H1 (cell line): ENCODE measurements at regions not wholly inside any gene's neighbourhood (a gene's known extent, or its start where the extent isn't known, plus 50 kb on each side); places are given as distances from the start of the nearest gene placed in this dataset.
"Not testable (repeated sequence)": the region's sequence is repeated elsewhere in the genome, so short reads cannot be mapped to it uniquely, and the experiment has no call there.

Source experiments
- CTCF ChIA-PET: fragments of 300-600 bp; sonication (Branson Sonifier 250); formaldehyde crosslinking; loops from one replicate; lab custom pipeline; 2021; ENCODE audit not compliant: partially characterized antibody; lab: Charles Lee
- POLR2A ChIA-PET: fragments of 300-600 bp; sonication (Branson Sonifier 250); formaldehyde crosslinking; loops from one replicate; lab custom pipeline; 2021; ENCODE audit warnings: inconsistent platforms; ENCODE audit not compliant: partially characterized antibody; lab: Charles Lee
- DNase-seq, 2 experiments: peaks; one replicate each; pipeline versions ENCODE4 v3.0.0 to v3.0.0-alpha.2; 2010 to 2022; ENCODE audit warnings: low spot score in 2 of 2, low read depth in 1 of 2, mixed read lengths in 1 of 2
- FAIRE-seq: peaks from 2 replicates; lab custom pipeline; 2011; peaks lifted over from hg19 to GRCh38; lab: Jason Lieb, UNC
- H2AFZ ChIP-seq: 2 replicates; pipeline ENCODE4 v1.8.1; 2012; ENCODE audit warnings: low read length, inconsistent platforms
- H2AK5ac ChIP-seq: 2 replicates; pipeline ENCODE4 v1.6.1; 2013; ENCODE audit warnings: low read depth, low read length
- H2BK120ac ChIP-seq: replicated peaks from 2 replicates; pipeline ENCODE3; 2013; ENCODE audit warnings: low read depth, low read length, inconsistent platforms
- H2BK12ac ChIP-seq: 2 replicates; pipeline ENCODE4 v1.6.1; 2013; ENCODE audit warnings: low read depth, low read length
- H2BK15ac ChIP-seq: 2 replicates; pipeline ENCODE4 v1.6.1; 2013; ENCODE audit warnings: low read length
- H2BK20ac ChIP-seq: 2 replicates; pipeline ENCODE4 v1.6.1; 2013; ENCODE audit warnings: low read length
- H2BK5ac ChIP-seq: 2 replicates; pipeline ENCODE4 v1.6.1; 2013; ENCODE audit warnings: low read depth, low read length
- H3K14ac ChIP-seq: 2 replicates; pipeline ENCODE4 v1.6.1; 2013; ENCODE audit warnings: inconsistent platforms; ENCODE audit not compliant: insufficient read length
- H3K18ac ChIP-seq: 2 replicates; pipeline ENCODE4 v1.6.1; 2013; ENCODE audit warnings: low read length; ENCODE audit errors: extremely low read depth
- H3K23ac ChIP-seq: 2 replicates; pipeline ENCODE4 v1.6.1; 2013; ENCODE audit warnings: inconsistent platforms; ENCODE audit not compliant: insufficient read length
- H3K23me2 ChIP-seq: 2 replicates; pipeline ENCODE4 v1.6.1; 2013; ENCODE audit warnings: low read depth, low read length
- H3K27ac ChIP-seq: 2 replicates; pipeline ENCODE4 v1.6.1; 2011; ENCODE audit warnings: low read depth, low read length, inconsistent platforms
- H3K27me3 ChIP-seq, 4 experiments: replicated peaks in 1 of 4; 1 replicate in 1 of 4; 2 replicates in 3 of 4; pipeline versions ENCODE4 v1.6.1 to v1.8.1; 2011 to 2013; ENCODE audit warnings: low read length in 3 of 4, mild to moderate bottlenecking in 3 of 4, inconsistent platforms in 2 of 4, mixed read lengths in 2 of 4, moderate library complexity in 1 of 4; ENCODE audit not compliant: control insufficient read depth in 3 of 4, insufficient read depth in 3 of 4; ENCODE audit errors: extremely low read depth in 1 of 4
- H3K36me3 ChIP-seq, 4 experiments: 2 replicates each; pipeline versions ENCODE4 v1.6.1 to v1.8.1; 2011 to 2013; ENCODE audit warnings: mild to moderate bottlenecking in 4 of 4, low read length in 3 of 4, moderate library complexity in 2 of 4, control low read depth in 1 of 4, inconsistent platforms in 1 of 4; ENCODE audit not compliant: insufficient read depth in 4 of 4, control insufficient read depth in 2 of 4
- H3K4ac ChIP-seq: replicated peaks from 2 replicates; pipeline ENCODE3; 2013; ENCODE audit warnings: low read length, low read depth, mixed read lengths, inconsistent platforms; ENCODE audit not compliant: insufficient read length
- H3K4me1 ChIP-seq, 4 experiments: replicated peaks in 1 of 4; 1 replicate in 1 of 4; 2 replicates in 3 of 4; pipeline versions ENCODE4 v1.6.1 to v1.8.1; 2011 to 2013; ENCODE audit warnings: low read length in 3 of 4, inconsistent platforms in 2 of 4, mixed read lengths in 1 of 4; ENCODE audit not compliant: insufficient read depth in 4 of 4, control insufficient read depth in 3 of 4
- H3K4me2 ChIP-seq, 2 experiments: 2 replicates each; pipeline versions ENCODE4 v1.6.1 to v1.8.1; 2011 to 2013; ENCODE audit warnings: low read depth in 2 of 2, low read length in 2 of 2, control low read depth in 1 of 2, inconsistent platforms in 1 of 2, mild to moderate bottlenecking in 1 of 2; ENCODE audit not compliant: insufficient read depth in 1 of 2
- H3K4me3 ChIP-seq, 4 experiments: fragments of 200-600, 300-600 bp in 1 of 4; sonication (generic), shearing (Covaris generic), sonication (Bioruptor Twin) in 1 of 4; 2 replicates each; pipeline versions ENCODE4 v1.5.1 to v1.8.1; 2011 to 2016; ENCODE audit warnings: low read length in 4 of 4, low read depth in 3 of 4, control low read depth in 2 of 4, inconsistent platforms in 2 of 4, mild to moderate bottlenecking in 2 of 4, mixed read lengths in 1 of 4, moderate library complexity in 1 of 4; ENCODE audit not compliant: insufficient read depth in 2 of 4; ENCODE audit errors: extremely low read depth in 1 of 4
- H3K56ac ChIP-seq: replicated peaks from 2 replicates; pipeline ENCODE3; 2013; ENCODE audit warnings: low read depth, mild to moderate bottlenecking, mixed read lengths, low read length, inconsistent platforms; ENCODE audit not compliant: insufficient read length
- H3K79me1 ChIP-seq: 2 replicates; pipeline ENCODE4 v1.6.1; 2013; ENCODE audit warnings: low read depth, low read length, control low read depth
- H3K79me2 ChIP-seq, 2 experiments: 2 replicates each; pipeline versions ENCODE4 v1.6.1 to v1.8.1; 2012 to 2013; ENCODE audit warnings: low read length in 2 of 2, mild to moderate bottlenecking in 2 of 2, inconsistent platforms in 1 of 2; ENCODE audit not compliant: insufficient read depth in 2 of 2, control insufficient read depth in 1 of 2
- H3K9ac ChIP-seq, 4 experiments: replicated peaks in 1 of 4; 1 replicate in 1 of 4; 2 replicates in 3 of 4; pipeline versions ENCODE4 v1.6.1 to v1.8.1; 2011 to 2013; ENCODE audit warnings: low read depth in 3 of 4, low read length in 3 of 4, control low read depth in 2 of 4, mild to moderate bottlenecking in 2 of 4, moderate library complexity in 2 of 4, inconsistent platforms in 1 of 4; ENCODE audit errors: extremely low read depth in 1 of 4
- H3K9me3 ChIP-seq, 2 experiments: 2 replicates each; pipeline versions ENCODE4 v1.6.1 to v1.8.1; 2012 to 2013; ENCODE audit warnings: mild to moderate bottlenecking in 2 of 2, moderate library complexity in 2 of 2, control low read depth in 1 of 2, inconsistent platforms in 1 of 2, low read depth in 1 of 2, low read length in 1 of 2, mixed read lengths in 1 of 2; ENCODE audit not compliant: insufficient read depth in 2 of 2
- H4K20me1 ChIP-seq, 2 experiments: replicated peaks in 1 of 2; 2 replicates each; pipeline versions ENCODE3 to v1.8.1; 2011 to 2013; ENCODE audit warnings: inconsistent platforms in 2 of 2, low read length in 2 of 2, mild to moderate bottlenecking in 1 of 2; ENCODE audit not compliant: insufficient read depth in 2 of 2, control insufficient read depth in 1 of 2
- H4K5ac ChIP-seq: 2 replicates; pipeline ENCODE4 v1.6.1; 2013; ENCODE audit warnings: low read length, low read depth, mixed read lengths, inconsistent platforms; ENCODE audit not compliant: insufficient read length
- H4K8ac ChIP-seq: 2 replicates; pipeline ENCODE4 v1.8.0; 2013; ENCODE audit warnings: mild to moderate bottlenecking, moderate library complexity, low read length, inconsistent platforms; ENCODE audit not compliant: insufficient read depth; ENCODE audit errors: extremely low read depth
- H4K91ac ChIP-seq: replicated peaks from 2 replicates; pipeline ENCODE3; 2013; ENCODE audit warnings: low read length, mixed read lengths, inconsistent platforms; ENCODE audit not compliant: insufficient read length
- CEBPB ChIP-seq: IDR thresholded peaks from 2 replicates; pipeline ENCODE4 v1.6.1; 2012; ENCODE audit warnings: low read depth, low read length
- RAD21 ChIP-seq, 2 experiments: IDR thresholded peaks in 1 of 2; conservative IDR thresholded peaks in 1 of 2; 2 replicates each; pipeline ENCODE4 v1.6.1; 2011; ENCODE audit warnings: low read depth in 2 of 2, low read length in 2 of 2, improper control_type of control experiment in 1 of 2, inconsistent platforms in 1 of 2, mild to moderate bottlenecking in 1 of 2, moderate library complexity in 1 of 2
- WGBS, 2 experiments: shearing (Covaris generic) in 1 of 2; methylation state at CpG; one replicate each; pipeline versions ENCODE4 v1.1.6 to v1.1.7; 2013 to 2015; ENCODE audit warnings: low lambda C conversion rate in 2 of 2, mixed read lengths in 2 of 2, inconsistent platforms in 1 of 2, low coverage in 1 of 2, missing lambda C conversion rate in 1 of 2; ENCODE audit not compliant: insufficient replicate concordance in 2 of 2, insufficient coverage in 1 of 2, insufficient read length in 1 of 2; ENCODE audit errors: extremely low coverage in 1 of 2, missing lambda C conversion rate in 1 of 2; 5-methylcytosine and 5-hydroxymethylcytosine counted together
- TF ChIP-seq, protein P1 (sequence below), 3 experiments: IDR thresholded peaks; 1 replicate in 2 of 3; 2 replicates in 1 of 3; pipeline versions ENCODE4 v1.5.1 to v1.6.1; 2011; ENCODE audit warnings: low read length in 3 of 3, mild to moderate bottlenecking in 3 of 3, inconsistent platforms in 2 of 3, low read depth in 1 of 3, moderate library complexity in 1 of 3; ENCODE audit not compliant: insufficient read depth in 1 of 3; ENCODE audit errors: control extremely low read depth in 1 of 3

DNA sequence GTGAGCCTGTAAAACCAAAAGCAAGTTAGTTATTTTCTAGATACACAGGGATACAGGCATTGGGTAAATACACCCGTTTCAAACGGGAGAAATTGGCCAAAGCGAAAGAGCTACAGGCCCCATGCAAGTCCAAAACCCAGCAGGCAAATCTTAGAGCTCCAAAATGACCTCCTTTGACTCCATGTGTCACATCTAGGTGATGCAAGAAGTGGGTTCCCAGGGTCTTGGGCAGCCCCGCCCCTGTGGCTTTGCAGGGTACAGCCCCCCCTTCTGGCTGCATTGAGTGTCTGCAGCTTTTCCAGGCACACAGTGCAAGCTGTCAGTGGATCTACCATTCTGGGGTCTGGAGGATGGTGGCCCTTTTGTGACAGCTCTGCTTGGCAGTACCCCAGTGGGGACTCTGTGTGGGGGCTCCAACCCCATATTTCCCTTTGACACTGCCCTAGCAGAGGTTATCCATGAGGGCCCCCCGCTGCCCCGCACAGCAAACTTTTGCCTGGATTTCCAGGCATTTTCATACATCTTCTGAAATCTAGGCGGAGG, 1367.6 kb downstream of the CDH12 start:
- H4K5ac ChIP-seq, H2BK12ac ChIP-seq, H3K27ac ChIP-seq, H3K79me2 ChIP-seq, H4K91ac ChIP-seq, H2BK15ac ChIP-seq, H3K4me3 ChIP-seq, H3K79me1 ChIP-seq, H3K56ac ChIP-seq, H3K23ac ChIP-seq, H3K4ac ChIP-seq, H3K36me3 ChIP-seq, H2BK20ac ChIP-seq, H4K20me1 ChIP-seq, H3K23me2 ChIP-seq, POLR2A ChIA-PET, H3K4me2 ChIP-seq, H3K18ac ChIP-seq, H3K14ac ChIP-seq, H4K8ac ChIP-seq, FAIRE-seq, H3K9me3 ChIP-seq, CTCF ChIA-PET, H2BK120ac ChIP-seq, H3K4me1 ChIP-seq, H2AK5ac ChIP-seq, H3K9ac ChIP-seq, H2AFZ ChIP-seq, H2BK5ac ChIP-seq, H3K27me3 ChIP-seq: not testable (repeated sequence)
- DNase-seq, result peak in 1 of 2 experiments; percentile 87
- WGBS, 2 experiments, result 92% methylated on average over 7 of the region's 7 CpGs; no CpG with 5 or more reads in 1 of the 2 experiments
- TF ChIP-seq, protein P1, sequence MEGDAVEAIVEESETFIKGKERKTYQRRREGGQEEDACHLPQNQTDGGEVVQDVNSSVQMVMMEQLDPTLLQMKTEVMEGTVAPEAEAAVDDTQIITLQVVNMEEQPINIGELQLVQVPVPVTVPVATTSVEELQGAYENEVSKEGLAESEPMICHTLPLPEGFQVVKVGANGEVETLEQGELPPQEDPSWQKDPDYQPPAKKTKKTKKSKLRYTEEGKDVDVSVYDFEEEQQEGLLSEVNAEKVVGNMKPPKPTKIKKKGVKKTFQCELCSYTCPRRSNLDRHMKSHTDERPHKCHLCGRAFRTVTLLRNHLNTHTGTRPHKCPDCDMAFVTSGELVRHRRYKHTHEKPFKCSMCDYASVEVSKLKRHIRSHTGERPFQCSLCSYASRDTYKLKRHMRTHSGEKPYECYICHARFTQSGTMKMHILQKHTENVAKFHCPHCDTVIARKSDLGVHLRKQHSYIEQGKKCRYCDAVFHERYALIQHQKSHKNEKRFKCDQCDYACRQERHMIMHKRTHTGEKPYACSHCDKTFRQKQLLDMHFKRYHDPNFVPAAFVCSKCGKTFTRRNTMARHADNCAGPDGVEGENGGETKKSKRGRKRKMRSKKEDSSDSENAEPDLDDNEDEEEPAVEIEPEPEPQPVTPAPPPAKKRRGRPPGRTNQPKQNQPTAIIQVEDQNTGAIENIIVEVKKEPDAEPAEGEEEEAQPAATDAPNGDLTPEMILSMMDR (IDR thresholded peaks at IDR 0.05; ENCODE audit: control extremely low read depth in 1 of 3, insufficient read depth in 1 of 3, low read depth in 1 of 3, low read length in 3 of 3), result peak; percentile 17 to 39 (median 18)
- TF ChIP-seq RAD21 (IDR thresholded peaks at IDR 0.05 in 1 of 2, conservative IDR thresholded peaks at IDR 0.05 in 1 of 2; ENCODE audit: low read depth in 2 of 2, low read length in 2 of 2) (peak; percentile 14 to 32; a peak in 2 of 4 replicates), CEBPB (peak; percentile 52)
